Activated CD4-positive, alpha-beta T cell treated with anti-CD3 and anti-CD28 coated beads for 1 hour (primary cell): ENCODE measurements at regions not wholly inside any gene's neighbourhood (a gene's known extent, or its start where the extent isn't known, plus 50 kb on each side); places are given as distances from the start of the nearest gene placed in this dataset.

Source experiments
- DNase-seq: peaks from one replicate; pipeline ENCODE4 v3.0.0-alpha.2; 2020

DNA sequence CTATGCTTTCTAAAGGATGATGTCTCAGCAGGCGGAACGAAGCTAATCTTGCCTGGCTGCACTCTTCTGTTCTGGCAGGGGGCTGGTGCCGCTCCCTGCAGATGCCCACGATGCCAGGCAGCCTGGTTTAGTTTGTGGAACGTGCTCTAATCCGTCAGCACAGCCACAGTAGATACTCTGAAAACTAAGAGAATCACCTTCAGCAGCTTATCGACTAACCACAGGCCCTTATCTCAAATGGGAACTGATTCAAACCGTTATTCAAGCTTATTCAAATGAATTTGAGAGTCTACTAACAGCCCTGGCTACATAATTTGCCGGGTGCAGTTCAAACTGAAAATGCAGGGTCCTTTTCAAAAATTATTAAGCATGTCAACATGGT is 246.6 kb upstream of the ANKRD55 start:
- DNase-seq, result no peak

DNA sequence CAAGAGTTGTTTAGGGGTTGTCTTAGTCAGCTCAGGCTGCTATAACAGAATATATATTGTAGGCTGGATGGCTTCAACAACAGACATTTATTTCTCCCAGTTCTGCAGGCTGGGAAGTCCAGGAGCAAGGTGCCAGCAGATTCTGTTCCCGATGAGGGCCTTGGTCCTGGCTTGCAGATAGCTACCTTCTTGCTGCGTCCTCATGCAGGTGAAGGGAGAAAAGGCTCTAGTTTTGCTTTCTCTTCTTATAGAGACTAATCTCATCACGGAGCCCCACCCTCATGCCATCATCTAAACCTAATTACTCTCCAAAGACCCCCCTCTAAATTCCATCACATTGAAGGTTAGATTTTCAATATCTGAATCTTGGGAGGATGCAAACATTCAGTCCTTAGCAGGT is 246.0 kb upstream of the ANKRD55 start:
- no peak for DNase-seq

DNA sequence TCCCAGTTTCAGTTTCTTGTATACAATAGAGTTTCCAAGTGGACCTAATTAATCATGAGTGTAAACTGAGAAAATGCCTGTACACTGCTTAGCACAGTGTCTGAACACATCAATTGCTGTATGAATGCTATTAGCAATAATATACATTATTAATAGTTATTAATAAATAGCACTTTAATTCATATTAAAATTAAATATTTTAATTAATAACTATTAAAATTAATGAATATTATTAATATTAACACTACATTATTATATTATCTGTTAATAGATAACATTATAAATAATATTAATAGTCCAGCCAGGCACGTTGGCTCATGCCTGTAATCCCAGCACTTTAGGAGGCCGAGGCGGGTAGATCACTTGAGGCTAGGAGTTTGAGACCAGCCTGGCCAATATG is 244.9 kb upstream of the ANKRD55 start:
- DNase-seq, result no peak

GRCh38 chr5:56476487-56476856 is 243.3 kb upstream of the ANKRD55 start:
- no peak for DNase-seq

DNA sequence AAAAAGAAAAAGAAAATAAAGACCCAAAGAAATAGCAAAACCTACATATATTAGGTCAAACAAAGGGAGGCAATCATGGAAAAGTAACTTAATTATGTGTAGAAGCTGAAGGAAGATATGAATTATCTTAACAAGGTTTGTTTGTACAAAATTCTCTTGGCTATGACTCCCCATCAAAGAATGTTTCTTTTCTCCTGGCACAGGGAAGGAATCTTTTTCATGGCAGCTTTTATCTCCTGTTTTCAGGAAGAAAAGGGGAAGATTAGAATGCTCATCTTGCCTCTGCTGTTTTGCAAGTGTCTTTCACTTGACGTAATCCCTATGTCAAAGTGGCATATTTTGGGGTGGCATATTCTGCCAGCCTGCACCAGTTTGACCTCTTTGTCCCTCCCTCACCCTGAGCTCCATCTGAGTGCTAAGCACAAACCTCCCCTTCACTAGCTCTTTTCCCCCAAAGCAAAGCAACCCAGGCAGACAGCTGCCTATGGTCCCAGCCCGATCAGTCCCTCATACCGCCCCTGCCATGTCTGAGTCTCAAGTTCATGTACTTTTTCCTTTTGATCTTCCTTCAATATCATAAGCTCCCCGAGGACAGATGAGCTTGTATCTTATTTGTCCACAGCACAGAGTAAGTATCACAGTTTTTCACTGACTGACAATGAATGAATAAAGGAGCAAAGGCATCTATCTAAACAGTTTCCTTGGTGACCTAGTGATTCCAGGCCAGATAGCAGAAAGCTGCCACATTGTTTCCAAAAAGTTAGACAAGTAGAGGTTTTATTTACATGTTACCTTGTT is 242.8 kb upstream of the ANKRD55 start:
- no peak for DNase-seq

DNA sequence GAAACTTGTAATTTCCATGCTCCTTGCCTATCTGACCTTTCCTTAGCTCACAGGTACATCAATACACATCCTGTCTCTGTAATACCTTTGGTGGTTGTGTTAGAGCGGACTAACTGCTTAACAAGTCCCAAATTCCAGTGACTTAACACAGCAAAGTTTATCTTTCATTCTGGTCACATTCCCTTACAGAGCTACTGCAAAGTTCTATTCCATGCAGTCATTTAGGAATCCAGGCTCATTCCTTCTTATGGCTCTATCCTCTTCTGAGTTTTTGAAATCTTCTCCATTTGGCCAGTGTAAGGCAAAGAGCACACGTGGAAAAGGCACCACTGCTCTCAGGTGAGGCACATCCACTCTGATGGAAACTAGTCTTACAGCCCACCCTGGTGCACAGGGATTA is 238.6 kb upstream of the ANKRD55 start:
- DNase-seq, result no peak

DNA sequence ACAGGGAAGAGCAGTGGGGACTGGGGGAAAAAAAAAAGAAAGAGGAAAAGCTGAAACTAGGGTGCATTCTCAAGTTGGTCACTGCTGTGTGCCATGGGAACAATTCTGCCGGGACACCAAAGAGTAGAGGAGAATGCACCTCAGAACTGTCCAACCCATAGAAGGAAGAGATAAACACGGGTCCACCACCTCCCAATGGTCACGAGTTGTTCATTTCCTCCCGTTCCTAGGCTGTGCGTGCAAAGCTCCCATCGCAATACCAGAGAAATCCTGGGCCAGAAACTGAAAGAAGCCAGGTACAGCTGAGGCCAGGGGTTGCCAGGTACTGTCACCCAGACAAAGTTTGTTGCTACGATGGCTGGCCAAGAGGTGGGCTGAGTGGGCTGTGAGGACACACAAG is 236.9 kb upstream of the ANKRD55 start:
- DNase-seq, result no peak

DNA sequence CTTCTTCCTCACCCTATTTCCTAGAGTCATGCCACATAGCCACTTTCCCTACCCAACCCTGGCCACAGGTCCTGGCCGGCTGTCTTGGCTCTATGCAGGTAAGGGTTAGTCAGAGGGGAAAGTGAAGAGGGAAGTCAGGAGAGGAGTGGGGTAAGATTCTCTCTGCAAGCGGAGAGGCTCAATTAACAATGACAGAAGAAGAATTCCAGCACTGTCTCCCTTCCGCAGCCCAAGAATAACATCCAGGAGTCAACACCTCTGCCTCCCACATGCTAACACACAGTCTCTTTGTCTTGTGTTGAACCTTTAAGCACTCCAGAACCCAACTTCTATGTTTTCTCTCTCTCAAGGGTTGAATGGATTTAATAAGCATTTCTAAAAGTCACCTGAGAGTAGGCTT is 235.1 kb upstream of the ANKRD55 start:
- DNase-seq, result no peak

GRCh38 chr5:56467176-56467717 is 234.1 kb upstream of the ANKRD55 start:
- no peak for DNase-seq

- no peak for DNase-seq
Measured at GRCh38 chr5:56466136-56466816, 233.1 kb upstream of the ANKRD55 start.

DNA sequence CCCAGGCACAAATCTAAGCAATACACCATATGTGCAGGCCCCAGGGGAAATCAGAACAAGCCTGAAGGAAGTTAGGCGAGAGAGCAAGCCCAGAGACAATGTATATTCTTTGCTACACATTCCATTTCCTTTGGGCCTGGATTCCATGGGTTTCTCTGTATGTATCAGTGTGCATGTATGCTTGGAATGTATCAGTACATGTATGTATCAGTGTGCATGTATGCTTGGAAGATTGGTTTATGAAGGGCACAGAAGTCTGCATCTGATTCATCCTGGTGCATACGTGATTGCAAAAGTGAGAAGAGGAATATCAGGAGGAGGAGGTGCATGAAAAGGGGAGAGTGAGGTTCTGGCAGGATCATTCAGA is 232.6 kb upstream of the ANKRD55 start:
- no peak for DNase-seq

DNA sequence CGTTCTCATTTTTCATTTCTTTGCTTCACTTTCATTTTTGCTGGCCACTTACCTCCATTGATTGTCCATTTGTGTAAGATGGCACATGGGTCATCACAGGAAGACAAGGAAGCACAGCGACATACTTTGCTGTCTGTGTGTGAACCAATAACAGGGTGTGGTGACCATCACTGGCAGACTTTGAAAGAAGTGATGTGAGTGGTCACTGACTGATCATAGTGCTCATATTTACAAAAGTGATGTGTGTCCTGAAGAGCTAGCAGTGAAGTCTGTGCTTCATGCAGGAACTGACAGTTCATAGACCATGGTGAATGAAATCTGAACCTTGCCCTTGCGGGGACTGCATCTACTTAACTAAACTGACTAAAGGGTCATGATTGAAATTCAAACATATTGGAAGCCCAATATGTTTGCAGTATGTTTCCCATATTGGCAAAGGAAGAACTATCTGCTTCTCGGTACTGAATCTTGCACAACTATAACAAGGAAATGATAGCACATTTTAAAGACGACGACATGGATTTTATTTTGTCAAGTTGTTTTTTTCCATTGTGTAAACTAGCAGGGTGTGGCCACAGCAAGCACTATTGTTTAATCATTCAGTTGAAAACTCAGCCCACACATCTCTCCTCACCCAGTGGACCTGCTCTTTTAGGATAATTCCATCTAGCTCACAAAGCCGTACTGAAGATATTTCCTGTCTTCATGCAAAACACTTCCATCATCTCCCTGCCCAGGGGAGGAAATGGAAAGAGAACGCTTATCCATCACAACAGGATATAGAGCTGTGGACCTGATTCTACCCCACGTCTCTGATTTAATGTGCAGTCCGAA is 232.0 kb upstream of the ANKRD55 start:
- DNase-seq, result no peak

GRCh38 chr5:56463944-56464571 is 230.9 kb upstream of the ANKRD55 start:
- no peak for DNase-seq

GRCh38 chr5:56461584-56461983 is 228.5 kb upstream of the ANKRD55 start:
- no peak for DNase-seq

GRCh38 chr5:56460681-56461191 is 227.6 kb upstream of the ANKRD55 start:
- DNase-seq, result no peak

- no peak for DNase-seq
Measured at GRCh38 chr5:56460195-56460546, 227.0 kb upstream of the ANKRD55 start.

DNA sequence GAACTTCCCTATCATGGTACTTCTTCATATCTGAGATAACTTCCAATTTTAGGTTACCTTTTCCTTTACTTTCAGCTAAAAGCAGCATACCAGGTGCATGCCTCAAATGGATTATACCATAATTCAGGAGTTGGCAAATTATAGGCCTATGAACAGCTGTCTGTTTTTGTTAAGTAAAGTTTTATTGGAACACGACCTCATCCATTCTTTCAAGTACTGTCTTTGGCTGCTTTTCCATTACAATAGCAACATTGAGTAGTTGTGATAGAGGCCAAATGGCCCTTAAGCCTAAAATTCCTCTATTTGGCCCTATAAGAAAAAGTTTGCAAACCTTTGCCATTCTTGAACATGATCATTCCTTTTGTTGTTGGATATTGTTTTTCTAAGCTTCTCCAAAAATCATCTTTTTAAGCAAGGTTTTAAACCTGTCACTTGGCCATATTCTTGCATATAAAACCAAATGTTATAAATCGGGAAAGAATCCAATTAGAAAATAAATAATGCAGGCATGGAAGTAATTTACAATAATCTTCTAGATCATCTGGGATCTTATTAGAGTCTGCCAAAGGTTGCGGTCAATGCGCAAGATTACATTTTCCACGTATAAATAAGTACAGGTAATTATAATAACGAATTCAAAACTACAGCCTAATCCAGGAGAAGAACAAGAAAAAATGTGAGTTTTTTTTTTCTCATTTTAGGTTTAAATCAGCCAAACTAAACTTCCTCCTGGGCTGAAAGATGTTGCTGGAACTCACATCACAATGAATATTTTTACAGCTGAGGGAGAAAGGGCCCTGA is 226.5 kb upstream of the ANKRD55 start:
- DNase-seq, result no peak

- no peak for DNase-seq
Measured at GRCh38 chr5:56457887-56458812, 225.0 kb upstream of the ANKRD55 start.

DNA sequence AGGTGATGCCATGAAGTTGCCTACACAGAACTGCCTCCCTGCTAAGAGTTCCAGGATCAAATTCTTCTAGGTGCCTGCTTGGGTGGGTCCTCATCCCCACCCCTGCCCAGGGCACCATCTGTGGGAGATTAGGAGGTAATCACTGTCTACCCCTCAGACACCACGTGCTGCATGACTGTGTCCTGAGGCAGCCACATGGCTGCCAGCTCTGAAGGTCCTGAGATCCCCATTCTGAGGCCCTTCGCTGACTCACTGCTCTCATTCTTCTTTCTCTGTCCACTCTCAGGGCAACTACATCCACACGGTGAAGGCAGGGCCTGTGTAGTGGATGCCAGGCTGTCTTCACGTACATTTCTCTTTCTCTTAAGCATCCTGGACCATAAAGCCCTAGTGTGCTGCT is 222.9 kb upstream of the ANKRD55 start:
- DNase-seq, result no peak

GRCh38 chr5:56455417-56455816 is 222.3 kb upstream of the ANKRD55 start:
- DNase-seq, result no peak
